ENCODE measurements at regions not wholly inside any gene's neighbourhood (a gene's known extent, or its start where the extent isn't known, plus 50 kb on each side); places are given as distances from the start of the nearest gene placed in this dataset.

GRCh38 chr15:61621146-61621545, 392.0 kb upstream of the RORA start:
- DNase-seq, result peak; percentile 49

DNA sequence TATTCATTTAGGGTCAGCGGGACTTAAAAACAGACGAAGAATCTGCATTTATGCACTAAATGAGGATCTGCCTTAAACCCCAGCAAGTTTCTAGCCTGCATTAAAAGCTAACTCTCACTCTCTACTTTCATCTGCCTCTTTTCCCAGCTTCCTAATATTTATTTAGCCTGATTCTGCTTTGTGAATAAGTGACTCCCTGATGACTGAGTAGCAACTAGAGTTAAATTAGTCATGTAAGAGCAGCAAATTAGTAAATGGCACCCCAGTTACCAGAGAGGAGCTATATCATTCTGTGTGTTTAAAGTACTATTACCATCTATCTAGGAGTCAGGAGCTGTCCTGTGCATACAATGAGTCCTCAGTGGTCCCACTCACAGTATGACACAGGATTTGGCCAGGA, 391.0 kb upstream of the RORA start:
- no peak for DNase-seq

- DNase-seq, result no peak
These were observed 384.6 kb upstream of the RORA start for GRCh38 chr15:61613729-61614128.

DNA sequence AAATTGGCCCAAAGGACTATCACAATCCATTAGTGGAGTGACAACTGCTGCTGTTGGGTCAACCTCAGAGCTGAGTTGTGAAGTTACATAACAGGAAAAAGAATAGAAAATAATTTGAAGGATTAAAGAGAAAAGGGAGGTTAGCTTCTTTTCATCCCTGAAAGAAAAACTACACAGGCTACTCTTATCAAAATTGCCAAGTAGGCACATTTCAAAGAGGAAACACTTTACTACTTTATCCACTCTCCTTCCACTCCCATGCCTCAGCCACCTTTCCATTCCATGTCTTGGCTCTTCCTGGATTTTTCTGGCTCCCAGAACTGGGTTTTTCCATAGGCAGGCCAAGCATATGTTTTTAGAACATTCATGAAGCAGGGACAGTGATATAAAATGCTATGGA, 384.0 kb upstream of the RORA start:
- no peak for DNase-seq

DNA sequence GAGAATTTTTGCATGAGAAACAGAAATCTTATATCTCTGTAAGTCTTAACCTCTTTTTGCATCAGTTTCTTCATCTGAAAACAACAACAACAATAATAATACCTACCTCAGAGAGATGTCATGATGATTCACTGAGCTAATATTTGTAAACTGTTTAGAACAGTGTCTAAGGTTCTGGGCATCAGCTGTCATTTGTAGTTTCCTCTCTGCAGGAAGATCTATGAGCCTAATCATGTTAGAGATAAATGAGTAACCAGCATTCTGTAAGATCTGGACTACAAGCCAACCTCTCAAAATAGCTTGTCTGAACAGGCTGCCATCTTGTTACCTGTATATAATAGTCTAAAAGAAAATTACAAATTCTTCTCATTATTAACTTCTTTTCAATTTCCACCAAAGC, 383.0 kb upstream of the RORA start:
- no peak for DNase-seq

DNA sequence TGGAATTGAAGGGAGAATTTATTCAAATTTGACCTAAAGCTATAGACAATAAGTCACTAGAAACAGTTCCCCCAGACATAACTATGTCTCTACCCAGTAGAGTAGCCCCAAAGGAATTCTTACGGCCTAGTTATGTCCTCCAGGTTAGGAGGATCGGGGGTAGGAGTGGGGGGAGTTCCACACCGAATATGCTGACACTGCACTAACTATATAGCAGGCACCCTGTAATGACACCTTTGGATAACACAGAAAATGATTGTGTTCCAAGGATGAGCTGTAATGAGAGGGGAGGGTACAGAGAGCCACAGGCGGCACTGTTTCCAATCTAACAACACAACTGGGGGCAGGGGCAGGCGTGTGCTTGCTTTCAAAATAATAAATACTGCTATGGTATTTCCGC, 376.2 kb upstream of the RORA start:
- DNase-seq, result no peak

DNA sequence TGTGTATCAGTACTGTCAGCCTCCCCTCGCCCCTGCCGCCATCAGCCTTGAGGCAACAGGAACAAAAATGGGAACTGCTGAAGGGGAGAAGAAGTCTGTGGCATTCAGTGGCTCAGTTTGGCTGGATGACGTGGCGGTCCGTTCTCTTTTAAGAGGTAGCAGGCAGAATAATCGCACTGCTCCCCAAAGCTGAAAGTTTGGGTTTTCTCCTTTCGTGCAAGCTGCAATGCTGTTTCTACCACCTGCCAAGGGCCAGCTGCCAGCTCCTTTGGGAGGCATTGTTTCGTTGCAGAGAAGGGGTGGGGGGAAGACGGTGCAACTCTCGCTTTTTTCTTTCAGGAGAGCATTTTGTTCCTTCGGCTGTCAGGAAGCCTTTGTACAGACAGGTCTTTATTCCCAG, 369.6 kb upstream of the RORA start:
- DNase-seq, result peak; percentile 19

- no peak for DNase-seq
These were observed 355.3 kb upstream of the RORA start for GRCh38 chr15:61584410-61584809.

- DNase-seq, result no peak
These were observed 353.0 kb upstream of the RORA start for GRCh38 chr15:61582092-61582491.

DNA sequence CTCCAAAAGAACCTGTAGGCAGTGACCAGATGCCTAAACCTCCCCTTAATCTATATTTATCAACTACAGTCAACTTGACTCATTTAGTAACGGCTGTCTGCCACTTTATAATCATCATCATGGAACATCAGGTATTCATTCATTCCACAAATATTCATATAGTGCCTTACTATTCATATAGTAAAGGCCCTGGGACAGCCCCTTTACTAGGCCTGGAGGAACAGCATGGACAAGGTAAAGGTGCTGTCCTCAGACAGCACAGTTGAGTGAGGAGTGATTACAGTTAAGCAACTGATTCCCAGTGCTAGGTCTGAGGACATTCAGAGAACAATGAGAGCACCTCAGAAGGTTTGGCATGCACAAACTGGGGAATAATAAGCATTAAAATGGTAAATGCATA, 346.5 kb upstream of the RORA start:
- no peak for DNase-seq

DNA sequence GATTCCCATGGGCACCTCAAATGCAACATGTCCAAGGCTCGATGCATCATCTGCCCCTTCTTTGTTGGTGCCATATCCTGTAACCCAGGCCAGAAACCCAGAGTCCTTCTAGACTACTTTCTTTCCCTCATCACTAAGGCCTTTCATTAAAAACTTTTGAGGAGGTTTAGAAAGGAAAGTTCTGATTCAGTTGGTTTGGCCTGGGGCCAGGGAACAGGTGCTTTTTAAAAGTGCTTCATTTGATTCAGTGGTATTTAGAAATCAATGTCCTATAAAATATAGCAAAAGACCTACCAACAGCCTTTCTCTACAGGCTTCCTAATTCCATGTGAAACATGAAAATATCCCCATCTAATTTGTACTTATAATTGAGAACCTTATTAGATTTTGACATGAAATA, 341.9 kb upstream of the RORA start:
- DNase-seq, result no peak

DNA sequence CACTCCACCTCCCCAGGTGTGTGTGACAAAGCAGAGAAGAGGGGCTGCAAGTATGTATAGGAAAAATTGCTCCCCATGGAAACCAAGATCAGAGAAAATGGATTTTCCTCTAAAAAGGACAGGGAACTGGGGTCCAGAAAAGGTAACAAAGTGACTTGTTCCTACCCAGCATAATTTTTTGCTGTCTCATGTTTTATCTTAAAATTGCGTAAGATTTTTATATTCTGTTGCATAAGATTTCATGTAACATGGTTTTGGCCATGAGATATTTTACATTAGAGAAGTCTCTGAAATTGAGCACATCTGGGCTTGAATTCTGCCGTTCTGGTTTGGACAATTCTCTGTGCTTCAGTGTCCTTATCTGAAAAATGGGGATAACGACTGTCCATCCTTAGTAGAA, 335.7 kb upstream of the RORA start:
- DNase-seq, result no peak

- DNase-seq, result no peak
These were observed 329.4 kb upstream of the RORA start for GRCh38 chr15:61558172-61559136.

DNA sequence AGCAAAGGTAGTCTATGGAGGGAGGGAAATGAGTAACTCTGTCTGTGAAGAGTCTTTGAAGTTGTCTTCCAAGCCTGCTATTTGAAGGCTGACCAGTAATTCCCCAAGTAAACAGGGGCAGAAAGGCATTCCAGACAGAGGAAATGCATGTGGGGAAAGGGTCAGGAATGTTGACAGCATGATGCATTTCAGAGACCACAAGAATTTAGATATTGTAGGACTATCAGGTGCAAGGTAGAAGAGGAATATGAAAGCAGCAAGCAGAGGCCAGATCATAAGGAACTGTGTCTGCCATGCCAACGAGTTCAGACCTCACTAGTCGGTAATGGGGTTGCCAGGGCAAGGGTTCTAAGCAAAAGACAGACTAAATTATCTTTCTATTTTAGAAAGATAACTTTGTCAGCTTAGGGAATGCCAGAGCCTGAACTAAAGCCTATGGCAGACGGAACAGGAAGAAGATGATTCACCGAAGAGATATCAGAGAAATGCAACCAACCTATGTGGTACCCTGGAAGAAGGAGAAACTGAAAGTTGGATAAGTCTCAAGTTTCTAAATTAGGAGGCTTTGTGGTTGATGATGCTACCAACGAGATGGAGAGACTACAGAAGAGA, 327.0 kb upstream of the RORA start:
- no peak for DNase-seq

GRCh38 chr15:61549727-61550126, 320.6 kb upstream of the RORA start:
- DNase-seq, result no peak

DNA sequence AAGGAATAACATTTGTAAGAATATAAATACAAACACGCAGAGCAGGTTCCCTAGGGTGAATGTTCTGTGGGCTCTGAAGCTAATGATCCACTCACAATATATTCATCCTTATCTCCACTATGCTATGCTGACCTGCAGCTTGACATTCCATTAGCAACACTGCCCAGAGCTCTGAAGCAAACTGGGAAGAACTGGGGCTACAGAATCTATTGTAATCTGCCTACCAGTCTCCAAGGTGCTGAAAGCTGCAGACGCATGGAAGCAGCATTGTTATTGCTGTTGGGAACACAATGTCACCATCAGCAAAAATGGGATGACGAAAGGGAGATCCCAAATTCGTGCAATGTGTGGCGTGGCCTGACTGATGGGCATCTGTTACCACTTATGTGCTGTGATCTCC, 316.7 kb upstream of the RORA start:
- DNase-seq, result no peak

DNA sequence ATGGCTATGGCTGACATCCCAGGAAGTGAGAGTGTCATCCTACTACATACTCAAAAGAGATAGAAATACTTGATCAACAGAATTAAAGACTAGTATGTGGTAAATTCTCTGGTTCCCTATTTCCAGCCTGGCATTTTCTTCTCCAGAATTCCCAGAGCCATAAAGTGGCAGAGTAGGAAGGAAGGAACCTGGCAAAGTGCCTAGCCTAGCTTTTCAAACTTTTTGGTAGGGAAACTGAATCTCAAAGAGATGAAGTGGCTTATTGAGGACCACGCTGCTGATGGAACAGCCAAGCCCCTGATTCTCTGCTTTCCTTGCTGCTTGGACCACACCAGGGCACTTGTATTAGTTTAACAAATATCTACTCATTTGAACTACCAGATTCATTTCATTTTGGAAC, 312.4 kb upstream of the RORA start:
- no peak for DNase-seq

DNA sequence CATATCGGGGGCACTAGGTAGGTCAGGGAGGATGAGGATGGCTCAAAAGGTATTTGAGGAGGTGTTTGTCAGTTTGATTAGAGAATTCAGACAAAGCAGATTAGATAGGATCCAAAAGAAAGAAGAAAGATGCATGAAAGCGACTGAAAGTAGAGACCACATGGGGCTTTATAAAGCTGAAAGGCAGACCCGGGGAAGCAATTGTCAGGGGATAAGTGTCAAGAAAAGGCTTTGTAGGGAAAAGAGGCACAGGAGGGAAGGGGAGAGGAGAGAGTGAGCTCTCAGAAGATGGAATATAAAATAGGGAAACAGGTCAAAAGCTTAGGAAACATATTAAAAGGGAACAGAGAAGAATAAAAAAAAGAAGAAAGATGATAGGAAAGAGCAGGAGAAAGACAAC, 308.2 kb upstream of the RORA start:
- DNase-seq, result no peak

GRCh38 chr15:61534986-61535385, 305.9 kb upstream of the RORA start:
- no peak for DNase-seq

DNA sequence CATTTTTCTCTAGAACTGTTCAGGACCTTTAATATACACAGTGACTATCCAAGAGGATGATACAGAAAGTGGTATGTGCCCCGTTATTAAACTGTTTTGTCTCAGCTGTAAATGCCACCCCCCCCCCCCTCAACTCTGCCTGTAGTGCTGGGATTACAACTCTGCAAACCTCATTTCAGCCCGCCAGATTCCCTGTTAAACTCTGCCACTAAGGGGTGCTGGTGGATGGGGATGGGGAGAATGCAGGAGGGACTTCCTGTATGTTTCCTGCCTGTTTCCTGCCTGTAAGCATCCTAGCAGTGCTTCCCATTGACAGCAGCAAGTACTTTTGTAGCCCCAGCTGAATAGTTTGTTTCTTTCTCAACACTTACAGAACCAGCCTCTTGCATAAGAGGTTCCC, 301.7 kb upstream of the RORA start:
- DNase-seq, result no peak

DNA sequence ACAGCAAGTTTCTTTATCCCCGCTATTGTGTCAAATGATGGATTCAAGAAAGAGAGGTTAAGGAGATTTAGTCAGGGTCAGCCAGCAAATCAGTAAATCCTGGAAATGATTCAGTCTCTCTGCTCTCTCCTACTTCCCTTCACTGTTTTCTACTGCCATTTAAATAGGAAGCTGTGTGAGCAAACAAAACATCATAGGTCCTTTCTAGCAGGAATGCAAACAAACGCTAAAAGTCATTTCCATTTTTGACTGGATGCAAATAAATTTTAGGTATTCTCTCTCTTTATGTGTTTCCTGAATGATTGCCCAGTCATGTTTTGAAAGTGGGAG, 299.4 kb upstream of the RORA start:
- no peak for DNase-seq

DNA sequence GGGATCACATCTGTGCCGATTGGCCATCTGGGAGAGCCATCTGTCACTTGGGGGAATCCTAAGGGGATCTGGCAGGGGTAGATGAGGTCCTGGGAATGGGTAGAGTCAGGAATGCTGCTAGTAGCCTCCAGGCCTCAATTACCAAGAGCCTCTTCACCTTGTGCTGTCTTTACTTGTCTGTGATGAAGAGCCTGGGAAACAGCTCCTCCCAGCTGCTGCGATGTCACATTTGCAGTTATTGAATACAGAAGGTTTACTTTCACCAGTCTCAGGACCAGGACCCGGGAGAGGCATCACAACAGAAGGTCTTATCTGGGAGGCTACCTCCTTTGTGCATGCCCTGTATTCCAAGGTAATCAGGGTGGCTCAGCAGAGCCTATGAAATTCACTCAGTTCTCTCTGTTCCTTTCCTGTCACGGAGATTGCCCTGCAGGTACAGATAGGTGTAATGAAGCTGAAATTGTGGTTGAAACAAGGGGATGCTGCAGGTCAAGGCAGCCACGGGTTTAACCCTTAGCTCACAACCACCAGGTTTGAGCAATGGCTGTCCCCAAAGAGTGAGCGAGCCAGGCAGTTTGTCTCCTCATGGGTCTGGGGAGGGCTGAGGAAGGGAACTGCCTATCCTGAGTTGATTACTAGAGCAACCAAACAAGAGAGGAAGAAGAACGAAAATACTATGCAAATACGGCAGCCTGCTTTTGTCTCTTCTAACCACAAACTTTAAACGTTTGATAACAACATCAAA, 298.9 kb upstream of the RORA start:
- no peak for DNase-seq

DNA sequence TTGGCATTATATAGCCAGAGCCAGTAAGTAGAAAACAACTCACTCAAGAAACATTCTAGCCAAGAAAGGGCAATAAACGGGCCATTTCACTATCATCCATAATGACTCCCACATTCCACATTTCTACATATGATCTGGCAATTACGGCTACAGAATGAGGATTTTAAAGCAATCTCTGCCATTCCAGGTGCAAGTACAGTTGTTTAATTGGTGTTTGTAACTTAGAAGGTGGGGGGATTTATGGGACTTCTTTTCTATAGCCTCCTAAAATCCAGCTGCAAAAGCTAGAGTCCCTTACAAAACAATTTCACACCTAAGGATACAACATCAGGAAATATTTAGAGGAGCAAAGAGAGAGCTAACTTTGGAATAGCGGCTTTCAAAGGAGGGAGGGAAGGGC, 295.4 kb upstream of the RORA start:
- no peak for DNase-seq

GRCh38 chr15:61524086-61524485, 295.0 kb upstream of the RORA start:
- DNase-seq, result no peak

All from NCI-H1436 (cell line).